Esophagus mucosa (tissue), 1 donor: ENCODE measurements at regions not wholly inside any gene's neighbourhood (a gene's known extent, or its start where the extent isn't known, plus 50 kb on each side); places are given as distances from the start of the nearest gene placed in this dataset.

Experiments used
- ATAC-seq: fragments of 200-7000 bp; cut with Tn5 transposase; one replicate; pipeline ENCODE4 v1.9.1; 2020
- donor health status: DM: yes; HTN: yes; CAD: no.

- no peak for ATAC-seq
These were observed 1023.2 kb downstream of the BCL11A start for GRCh38 chr2:59530258-59530657.

- no peak for ATAC-seq
These were observed 1023.7 kb downstream of the BCL11A start for GRCh38 chr2:59529726-59530125.

GRCh38 chr2:59528525-59528924 is 1024.9 kb downstream of the BCL11A start:
- no peak for ATAC-seq

- ATAC-seq: no peak
These were observed 1050.5 kb downstream of the BCL11A start for GRCh38 chr2:59502981-59503380.

GRCh38 chr2:59490994-59491393 is 1062.5 kb downstream of the BCL11A start:
- ATAC-seq: no peak

GRCh38 chr2:59490192-59490591 is 1063.3 kb downstream of the BCL11A start:
- ATAC-seq: no peak

GRCh38 chr2:59484673-59485072 is 1068.8 kb downstream of the BCL11A start:
- ATAC-seq: no peak

GRCh38 chr2:59463426-59463825 is 1090.0 kb downstream of the BCL11A start:
- no peak for ATAC-seq

- ATAC-seq: no peak
These were observed 1090.8 kb downstream of the BCL11A start for GRCh38 chr2:59462422-59463197.

GRCh38 chr2:59461127-59461526 is 1092.3 kb downstream of the BCL11A start:
- no peak for ATAC-seq

GRCh38 chr2:59458800-59459199 is 1094.7 kb downstream of the BCL11A start:
- no peak for ATAC-seq

GRCh38 chr2:59456285-59456684 is 1097.2 kb downstream of the BCL11A start:
- no peak for ATAC-seq

GRCh38 chr2:59449274-59449673 is 1104.2 kb downstream of the BCL11A start:
- ATAC-seq: peak; percentile 59

GRCh38 chr2:59440491-59440890 is 1113.0 kb downstream of the BCL11A start:
- no peak for ATAC-seq

GRCh38 chr2:59435635-59436034 is 1117.8 kb downstream of the BCL11A start:
- no peak for ATAC-seq

GRCh38 chr2:59428940-59429339 is 1124.5 kb downstream of the BCL11A start:
- ATAC-seq: no peak

- ATAC-seq: no peak
These were observed 1125.5 kb downstream of the BCL11A start for GRCh38 chr2:59427980-59428379.

- no peak for ATAC-seq
These were observed 1128.2 kb downstream of the BCL11A start for GRCh38 chr2:59425247-59425646.

GRCh38 chr2:59413751-59414570 is 1139.5 kb downstream of the BCL11A start:
- ATAC-seq: no peak

- ATAC-seq: no peak
These were observed 1154.3 kb downstream of the BCL11A start for GRCh38 chr2:59399126-59399525.

GRCh38 chr2:59398081-59398480 is 1155.4 kb downstream of the BCL11A start:
- ATAC-seq: no peak

- no peak for ATAC-seq
These were observed 1154.0 kb upstream of the FANCL start for GRCh38 chr2:59395119-59395518.

- ATAC-seq: no peak
These were observed 1150.8 kb upstream of the FANCL start for GRCh38 chr2:59391896-59392295.

GRCh38 chr2:59390581-59390980 is 1149.5 kb upstream of the FANCL start:
- ATAC-seq: no peak
